Stimulated activated CD8-positive, alpha-beta memory T cell treated with anti-CD3 and anti-CD28 coated beads, Interleukin-4, amount 100 ng/mL, for 48 hours (primary cell): ENCODE measurements at regions not wholly inside any gene's neighbourhood (a gene's known extent, or its start where the extent isn't known, plus 50 kb on each side); places are given as distances from the start of the nearest gene placed in this dataset.
"Not testable (repeated sequence)": the region's sequence is repeated elsewhere in the genome, so short reads cannot be mapped to it uniquely, and the experiment has no call there.

Source experiments
- DNase-seq: peaks from one replicate; pipeline ENCODE4 v3.0.0-alpha.2; 2020

DNA sequence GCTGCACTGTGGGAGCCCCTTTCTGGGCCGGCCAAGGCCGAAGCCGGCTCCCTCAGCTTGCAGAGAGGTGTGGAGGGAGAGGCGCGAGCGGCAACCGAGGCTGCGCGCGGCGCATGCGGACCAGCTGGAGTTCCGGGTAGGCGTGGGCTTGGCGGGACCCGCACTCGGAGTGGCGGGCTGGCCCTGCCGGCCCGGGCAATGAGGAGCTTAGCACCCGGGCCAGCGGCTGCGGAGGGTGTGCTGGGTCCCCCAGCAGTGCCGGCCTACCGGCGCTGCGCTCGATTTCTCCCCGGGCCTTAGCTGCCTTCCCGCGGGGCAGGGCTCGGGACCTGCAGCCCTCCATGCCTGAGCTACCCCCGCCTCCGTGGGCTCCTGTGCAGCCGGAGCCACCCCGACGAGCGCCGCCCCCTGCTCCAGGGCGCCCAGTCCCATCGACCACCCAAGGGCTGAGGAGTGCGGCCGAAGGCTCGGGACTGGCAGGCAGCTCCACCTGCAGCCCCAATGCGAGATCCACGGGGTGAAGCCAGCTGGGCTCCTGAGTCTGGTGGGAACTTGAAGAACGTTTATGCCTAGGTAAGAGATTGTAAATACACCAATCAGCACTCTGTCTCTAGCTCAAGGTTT lies 777.9 kb downstream of the CDH11 start:
- DNase-seq = not testable (repeated sequence)

DNA sequence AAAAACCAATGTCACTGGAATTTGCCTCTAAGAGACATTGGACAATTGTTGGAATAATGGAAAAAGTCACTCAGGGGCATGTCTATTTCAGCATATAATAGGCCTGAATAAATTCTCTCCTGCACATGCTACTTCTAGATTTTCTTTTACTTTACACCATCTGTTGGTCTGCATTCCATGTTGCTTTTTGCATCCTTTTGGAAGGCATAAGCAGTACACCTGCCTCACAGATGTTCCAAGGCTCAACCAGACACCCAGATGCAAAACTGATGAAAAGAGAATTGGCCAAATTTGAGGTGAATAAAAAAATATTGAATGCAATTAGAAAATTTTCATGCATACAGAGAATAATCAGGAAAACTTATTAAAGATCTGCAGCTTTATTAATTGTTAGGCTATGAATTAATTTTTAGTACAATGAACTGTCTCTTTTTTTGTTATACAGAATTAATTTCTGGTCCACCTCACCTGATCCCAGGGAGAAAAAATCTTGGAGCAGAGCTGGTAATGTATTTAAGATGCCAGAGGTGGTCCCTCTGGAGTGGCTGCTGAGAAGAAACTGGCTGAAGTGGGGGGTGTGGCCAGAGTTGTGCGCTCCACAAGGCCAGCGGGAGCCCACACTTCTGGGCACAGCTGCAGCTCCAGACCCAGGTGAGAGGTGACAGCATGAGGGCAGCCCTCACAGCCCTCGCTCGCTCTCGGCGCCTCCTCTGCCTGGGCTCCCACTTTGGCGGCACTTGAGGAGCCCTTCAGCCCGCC lies 778.6 kb downstream of the CDH11 start:
- DNase-seq = no peak

DNA sequence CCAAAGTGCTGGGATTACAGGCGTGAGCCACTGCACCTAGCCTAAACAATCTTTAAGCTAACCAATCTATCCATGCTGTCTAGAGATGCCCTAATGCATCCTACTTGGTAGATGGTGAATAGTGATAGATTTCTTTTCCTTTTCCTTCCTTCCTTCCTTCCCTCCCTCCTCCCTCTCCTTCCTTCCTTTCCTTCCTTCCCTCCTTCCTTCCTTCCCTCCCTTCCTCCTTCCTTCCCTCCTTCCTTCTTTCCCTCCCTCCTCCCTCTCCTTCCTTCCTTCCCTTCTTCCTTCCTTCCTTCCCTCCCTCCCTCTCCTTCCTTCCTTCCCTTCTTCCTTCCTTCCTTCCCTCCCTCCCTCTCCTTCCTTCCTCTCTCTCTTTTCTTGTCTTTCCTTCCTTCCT lies 780.5 kb downstream of the CDH11 start:
- DNase-seq = not testable (repeated sequence)

DNA sequence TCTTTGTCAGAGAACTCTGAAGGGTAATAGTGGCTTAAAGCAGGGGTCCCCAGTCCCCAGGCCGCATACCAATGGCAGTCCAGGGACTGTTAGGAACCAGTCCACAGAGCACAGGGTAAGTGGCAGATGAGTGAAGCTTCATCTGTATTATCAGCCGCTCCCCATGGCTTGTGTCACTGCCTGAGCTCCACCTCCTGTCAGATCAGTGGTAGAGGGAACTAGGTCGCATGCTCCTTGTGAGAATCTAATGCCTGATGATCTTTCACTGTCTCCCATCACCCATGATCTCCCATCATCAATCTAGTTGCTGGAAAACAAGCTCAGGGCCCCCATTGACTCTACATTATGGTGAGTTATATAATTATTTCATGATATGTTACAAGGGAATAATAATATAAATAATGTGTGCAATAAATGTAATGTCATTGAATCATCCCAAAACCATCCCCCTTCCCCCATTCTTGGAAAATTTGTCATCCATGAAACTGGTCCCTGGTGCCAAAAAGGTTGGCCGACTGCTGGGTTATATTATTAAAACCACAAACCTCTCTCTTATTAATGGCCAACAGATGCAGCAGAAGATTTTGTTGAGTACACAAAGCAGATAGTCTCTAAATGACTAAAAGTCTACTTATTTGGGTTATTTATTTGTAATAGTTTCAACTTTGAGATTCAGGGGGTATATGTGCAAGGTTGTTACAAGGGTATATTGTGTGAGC lies 782.7 kb downstream of the CDH11 start:
- DNase-seq = no peak

DNA sequence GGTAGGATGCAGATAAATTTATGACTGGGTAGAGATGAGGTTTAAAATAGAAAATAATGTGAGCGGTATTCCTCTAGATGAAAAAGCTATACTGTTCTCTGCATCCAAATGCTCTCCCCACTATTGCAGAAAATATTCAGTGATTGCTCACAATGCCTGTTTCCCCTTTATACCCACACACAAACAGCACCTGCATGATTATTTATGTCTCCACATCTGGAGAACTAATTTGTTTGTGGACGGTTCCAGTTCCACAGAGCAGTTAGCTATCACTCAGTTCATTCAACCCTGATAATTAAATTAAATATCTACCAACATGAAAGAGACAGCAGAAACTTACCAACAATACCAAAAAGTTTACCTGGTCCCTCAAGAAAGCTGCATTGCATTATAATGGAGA lies 800.0 kb downstream of the CDH11 start:
- DNase-seq = no peak

DNA sequence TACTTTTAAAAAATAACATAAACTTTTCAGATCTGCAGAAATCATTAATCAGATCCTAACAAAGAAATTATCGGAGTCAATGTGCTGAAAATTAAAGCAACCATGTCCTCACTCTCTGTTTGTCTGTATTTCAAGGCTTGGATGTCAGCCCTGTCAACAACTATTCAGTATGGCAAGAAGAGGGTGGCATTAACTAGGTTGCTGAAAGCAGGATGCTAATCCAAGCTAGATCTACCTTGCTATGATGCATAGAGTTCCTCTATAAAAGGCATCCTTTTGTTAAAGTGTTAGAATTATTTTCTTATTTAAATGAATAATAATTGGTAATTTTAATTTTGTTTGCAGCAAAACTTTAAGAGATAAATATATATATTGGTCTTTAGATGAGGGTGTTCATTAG lies 800.8 kb downstream of the CDH11 start:
- DNase-seq = no peak

DNA sequence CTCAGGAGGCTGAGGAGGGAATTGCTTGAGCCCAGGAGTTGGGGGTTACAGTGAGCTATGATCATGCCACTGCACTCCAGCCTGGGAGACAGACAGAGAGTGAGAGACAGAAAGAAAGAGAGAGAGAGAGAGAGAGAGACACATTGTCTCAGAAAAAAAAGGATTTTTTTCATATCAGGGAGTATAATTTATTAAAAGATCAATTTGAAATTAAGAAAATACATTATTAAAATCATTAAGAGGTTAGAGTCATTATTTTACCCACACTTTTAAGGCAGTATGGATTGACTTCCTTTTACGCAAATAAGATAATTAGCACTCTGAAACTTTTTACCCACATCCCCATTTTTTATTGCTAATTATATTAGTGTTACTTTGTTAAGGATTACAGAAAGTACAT lies 804.3 kb downstream of the CDH11 start:
- no peak for DNase-seq

DNA sequence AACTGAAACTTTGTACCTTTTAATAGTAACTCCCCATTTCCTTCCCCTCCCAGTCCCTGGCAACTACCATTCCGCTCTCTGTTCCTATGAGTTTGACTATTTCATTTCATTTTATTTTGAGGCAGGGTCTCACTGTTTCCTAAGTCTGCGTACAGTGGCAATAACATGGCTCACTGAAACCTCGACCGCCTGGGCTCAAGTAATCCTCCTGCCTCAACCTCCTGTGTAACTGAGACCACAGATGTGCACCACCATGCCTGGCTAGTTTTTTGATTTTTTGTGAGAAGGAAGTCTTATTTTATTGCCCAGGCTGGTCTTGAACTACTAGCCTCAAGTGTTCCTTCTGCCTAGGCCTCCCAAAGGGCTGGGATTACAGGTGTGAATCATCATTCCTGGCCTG lies 808.1 kb downstream of the CDH11 start:
- DNase-seq = no peak

DNA sequence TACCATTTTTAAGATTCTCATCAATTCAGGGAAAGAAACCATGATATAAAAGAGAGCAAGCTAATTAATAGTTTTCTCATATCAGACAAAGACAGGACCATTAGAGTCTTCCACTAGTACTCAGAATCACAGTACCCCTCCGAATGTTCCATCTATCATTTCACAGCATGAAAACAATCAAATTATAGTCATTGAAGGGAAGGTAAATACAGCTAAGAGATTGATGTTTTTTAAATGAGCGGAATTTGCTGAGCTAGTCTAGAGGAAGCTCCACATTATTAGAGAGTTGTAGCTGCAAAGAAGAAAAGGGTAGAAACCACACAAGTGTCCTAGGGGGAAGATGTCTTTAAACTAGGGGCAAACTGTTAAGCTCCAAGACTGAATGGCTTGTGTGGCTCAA lies 808.9 kb downstream of the CDH11 start:
- no peak for DNase-seq

DNA sequence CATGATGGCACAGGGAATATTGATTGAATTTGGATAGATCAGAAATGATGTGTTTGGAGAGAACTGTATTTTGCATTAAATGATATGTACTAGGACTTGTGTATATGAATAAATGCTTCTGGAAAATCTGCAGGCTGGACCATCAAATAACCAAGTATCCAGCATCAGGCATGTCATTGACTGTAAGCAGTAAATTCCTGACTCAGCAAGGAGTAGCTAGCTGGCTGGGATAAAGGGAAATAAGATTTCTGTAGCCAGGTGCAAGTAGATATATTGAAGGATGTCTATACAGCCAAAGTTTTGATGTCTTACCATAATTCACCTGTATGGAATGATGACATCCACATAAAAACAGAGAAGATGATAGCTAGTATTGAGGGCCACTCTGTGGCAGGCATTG lies 809.6 kb downstream of the CDH11 start:
- DNase-seq = no peak

DNA sequence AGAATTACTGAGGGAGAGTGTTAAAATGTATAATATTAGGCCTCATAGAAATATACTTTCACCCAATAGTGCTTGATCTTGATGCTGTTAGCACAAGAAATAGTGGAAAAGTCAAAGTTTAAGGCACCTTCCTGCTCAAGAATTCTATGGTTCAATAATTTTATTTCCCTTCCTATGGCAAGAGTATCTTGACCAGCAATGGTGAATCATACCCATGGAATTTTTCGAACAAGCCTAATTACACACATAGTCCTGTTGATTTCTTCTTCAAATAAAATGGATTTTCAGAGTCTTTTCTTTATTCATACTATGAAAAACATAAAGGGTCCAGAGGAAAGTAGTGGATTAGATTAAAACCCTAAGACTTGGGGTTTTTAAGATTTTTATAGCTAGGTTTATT lies 810.6 kb downstream of the CDH11 start:
- no peak for DNase-seq

DNA sequence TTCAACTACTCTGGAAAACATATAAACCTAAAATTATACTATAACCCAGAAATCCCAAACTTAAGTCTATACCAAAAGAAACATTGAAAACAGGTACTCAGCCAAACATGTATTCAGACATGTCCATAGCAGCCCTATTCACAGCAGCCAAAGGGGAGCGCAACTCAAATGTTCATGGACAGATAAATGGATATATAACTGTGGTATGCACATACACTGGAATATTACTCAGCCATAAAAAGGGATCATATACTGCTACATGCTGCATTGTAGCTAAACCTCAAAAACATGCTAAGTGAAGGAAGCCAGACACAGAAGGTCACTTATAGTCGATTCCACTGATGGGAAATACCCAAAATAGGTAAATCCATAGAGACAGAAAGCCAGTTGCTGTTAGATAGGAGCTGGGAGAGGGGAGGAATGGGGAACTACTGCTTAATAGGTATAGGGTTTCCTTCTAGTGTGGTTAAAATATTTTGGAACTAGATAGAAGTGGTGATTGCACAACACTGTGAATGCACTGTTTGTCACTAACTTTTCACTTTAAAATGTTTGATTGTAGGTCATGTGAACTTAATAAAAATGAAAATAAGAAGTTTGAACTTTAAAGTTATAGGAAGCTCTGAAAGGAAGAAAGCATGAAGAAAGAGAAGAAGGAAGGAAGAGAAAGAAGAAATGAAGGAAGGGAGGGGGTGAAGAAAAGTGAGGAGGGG lies 812.3 kb downstream of the CDH11 start:
- no peak for DNase-seq

DNA sequence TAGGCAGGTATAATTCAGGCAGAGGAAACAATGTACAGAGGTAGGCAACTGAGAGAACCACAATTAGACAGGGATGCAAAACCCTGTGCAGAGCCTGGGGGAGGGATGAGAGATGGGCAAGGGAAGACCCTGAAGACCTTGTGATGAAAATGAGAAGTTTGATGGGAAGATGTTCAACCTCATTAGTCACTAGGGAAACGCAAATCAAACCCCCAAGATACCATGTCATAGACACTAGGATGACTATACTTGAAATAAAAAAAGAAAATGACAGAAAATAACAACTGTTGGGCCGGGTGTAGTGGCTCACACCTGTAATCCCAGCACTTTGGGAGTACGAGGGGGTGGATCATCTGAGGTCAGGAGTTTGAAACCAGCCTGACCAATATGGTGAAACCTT lies 813.1 kb downstream of the CDH11 start:
- DNase-seq = no peak

DNA sequence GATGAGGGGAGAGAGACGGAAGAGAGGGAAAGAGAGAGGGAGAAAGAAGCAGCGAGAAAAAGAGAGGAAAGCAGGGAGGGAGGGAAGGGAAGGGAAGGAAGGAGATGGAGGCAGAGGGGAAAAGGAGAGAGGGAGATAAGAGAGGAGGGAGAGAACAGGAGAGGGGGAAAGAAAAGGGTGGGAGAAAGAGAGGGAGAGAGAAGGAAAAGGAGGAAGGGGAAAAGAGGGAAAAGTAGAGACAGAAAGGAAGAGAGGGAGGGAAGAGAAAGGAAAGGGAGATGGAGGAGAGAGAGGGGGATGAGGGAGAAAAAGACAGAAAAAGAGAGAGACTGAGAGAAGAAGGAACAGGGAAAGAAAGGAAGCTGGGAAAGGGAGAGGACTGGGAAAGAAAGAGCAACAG lies 814.4 kb downstream of the CDH11 start:
- no peak for DNase-seq

DNA sequence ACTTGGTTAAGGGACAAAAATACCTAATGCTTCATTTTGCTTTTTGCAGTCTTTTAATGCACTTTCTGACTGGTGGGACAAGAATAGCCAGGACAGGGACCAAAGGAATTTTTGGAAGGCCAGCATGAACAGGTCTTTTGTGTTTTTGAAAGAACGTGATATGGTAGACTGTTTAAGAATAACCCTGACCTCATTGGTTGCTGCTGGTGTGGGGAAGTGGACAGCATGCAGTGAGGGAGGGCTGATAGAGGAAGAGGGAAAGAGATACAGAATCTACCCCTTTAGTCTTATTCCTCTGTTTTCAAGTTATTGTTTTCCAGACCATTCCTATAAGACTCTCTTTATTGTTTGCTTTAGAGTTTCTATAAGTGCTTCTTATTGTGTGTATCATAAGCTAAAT lies 816.2 kb downstream of the CDH11 start:
- DNase-seq = no peak

DNA sequence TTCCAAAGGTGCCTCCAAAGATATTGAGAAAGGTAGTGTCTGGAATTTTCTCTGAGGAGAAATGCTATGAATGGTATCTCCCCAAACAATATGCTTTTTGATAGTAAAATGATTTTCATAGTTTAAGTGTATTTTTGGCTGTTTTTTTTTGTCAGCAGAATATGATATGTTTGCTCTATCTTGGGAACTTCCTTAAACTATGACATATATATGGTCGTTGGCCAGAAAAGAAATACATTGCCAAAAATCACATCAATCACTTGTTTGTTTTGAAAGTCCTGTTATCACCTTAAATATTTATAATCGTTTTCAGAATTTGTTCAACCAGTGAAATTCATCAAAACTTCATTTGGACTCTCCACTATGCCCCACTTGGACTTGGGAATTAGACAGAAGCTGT lies 816.9 kb downstream of the CDH11 start:
- no peak for DNase-seq

DNA sequence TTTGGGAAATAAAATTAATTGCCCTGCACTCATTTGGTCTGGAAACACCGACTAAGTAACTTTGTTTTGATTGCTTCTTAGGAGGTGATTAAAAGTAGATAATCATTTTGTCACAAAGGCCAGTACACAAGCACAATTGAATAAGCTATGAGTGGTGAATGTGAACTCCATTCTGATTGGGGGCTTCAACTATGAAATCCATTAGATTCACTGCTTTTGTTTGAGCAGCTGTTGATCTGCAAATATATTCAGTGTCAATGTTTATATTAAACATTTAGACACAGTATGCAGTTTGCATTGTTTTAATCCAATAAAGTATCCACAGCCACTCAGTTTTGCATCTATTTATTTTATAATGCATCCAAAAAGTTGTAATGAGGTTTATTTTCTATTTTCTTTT lies 817.5 kb downstream of the CDH11 start:
- DNase-seq = no peak

DNA sequence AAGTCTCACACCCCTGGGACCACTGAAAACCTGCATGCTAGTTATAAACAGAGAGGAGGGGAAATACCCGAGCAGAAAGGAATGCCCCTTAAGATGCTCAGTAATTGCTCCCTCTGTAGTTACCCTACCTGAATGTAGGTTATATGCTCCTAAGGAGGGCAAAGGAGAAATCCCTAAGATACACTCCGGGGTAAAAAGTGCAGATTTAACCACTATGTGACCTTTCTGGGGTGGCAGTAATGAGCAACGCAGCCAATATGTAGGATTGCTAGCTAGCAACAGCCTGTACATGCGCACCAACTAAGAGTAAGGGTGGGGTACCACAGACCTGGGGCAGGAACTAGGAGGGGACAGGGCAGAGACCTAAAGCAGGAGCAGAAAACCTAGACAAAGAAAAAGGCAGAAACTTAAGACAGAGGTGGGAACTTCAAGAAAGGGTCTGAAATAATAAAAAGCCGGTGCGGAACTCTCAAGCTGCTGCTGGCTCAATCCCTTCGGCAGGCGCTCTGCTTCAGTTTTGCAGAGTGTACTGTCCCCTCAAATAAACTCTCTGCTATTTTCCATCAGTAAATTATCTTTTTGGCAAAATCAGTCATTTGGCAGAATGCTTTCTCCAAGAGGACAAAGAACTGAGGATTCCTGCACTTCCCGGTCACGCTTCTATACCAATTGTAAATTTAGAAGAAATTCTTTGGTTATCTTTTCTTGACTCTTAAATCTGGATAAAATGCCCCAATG lies 823.8 kb downstream of the CDH11 start:
- no peak for DNase-seq

DNA sequence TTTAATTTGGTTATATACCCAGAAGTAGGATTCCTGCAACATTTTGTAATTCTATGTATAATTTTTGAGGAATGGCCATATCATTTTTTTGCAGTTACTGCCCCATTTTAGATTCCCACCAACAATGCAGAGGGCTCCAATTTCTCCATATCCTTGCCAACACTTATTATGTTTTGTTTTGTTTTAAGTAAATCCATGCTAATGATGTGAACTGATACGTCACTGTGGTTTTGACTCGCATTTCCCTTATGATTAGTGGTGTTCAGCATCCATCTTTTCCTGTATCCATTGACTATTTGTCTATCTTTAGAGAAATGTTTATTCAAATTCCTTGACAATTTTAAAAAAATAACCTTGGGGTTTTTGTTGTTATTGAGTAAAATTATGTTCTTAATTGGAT lies 826.4 kb downstream of the CDH11 start:
- DNase-seq = no peak

DNA sequence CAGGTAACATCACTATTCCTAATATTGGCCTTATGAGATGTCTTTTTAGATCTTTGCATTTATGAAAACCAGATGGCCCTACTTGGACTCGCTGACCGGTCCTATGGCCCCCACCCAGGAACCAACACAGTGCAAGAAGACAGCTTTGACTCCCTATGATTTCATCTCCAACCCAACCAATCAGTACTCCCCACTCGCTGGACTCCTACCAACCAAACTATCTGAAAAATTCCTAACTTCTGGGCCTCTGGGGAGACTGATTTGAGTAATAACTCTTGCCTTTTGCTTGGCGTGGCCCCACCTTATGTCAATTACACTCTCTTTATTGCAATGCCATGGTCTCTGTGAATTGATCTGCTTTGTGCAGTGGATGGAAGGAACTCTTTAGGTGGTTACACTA lies 828.9 kb downstream of the CDH11 start:
- no peak for DNase-seq

DNA sequence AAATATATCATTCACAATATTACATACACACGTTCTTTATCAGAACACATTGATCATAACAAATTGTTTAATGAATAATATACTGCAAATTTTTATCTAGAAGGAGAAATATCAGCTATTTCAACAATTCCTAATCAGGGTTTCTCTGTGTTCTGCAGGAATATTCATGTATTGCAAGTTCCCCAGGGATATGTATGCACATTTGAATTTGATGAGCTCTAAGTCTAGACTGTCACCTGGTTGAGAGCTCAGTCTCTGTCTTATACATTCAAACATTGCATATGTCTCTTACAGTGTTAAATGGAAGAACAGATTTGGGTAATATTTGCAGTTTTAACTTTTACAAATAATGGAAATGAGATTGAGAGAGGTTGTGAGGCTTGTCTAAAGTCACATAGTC lies 829.7 kb downstream of the CDH11 start:
- no peak for DNase-seq

DNA sequence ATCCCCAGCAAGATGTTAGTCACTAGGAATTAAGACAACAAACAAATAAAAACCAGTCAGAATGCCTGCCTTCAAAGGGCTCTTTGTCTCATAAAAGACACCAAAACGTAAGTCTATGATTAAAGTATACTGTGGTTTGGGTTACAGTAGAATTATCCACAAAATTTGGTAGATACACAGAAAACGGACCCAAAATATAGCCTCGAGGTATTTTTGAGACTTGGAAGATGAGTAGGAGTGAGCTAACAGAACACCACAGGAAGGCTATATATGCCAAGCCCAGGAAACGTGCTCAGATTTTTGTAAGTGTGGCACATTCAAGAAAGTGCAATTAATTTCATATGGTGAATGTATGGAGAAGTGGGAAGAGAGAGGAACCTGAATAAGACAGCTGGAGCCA lies 831.4 kb downstream of the CDH11 start:
- no peak for DNase-seq
